GM19438 (cell line): ENCODE measurements at regions not wholly inside any gene's neighbourhood (a gene's known extent, or its start where the extent isn't known, plus 50 kb on each side); places are given as distances from the start of the nearest gene placed in this dataset.
"Not testable (repeated sequence)": the region's sequence is repeated elsewhere in the genome, so short reads cannot be mapped to it uniquely, and the experiment has no call there.

Source experiments
- ATAC-seq: cut with Tn5 transposase; IDR thresholded peaks from one replicate; pipeline ENCODE4 v1.9.1; 2021; ENCODE audit warnings: low read depth; ENCODE audit not compliant: unreplicated experiment

- ATAC-seq = no peak
Measured at GRCh38 chrX:46235778-46236177, 309.4 kb downstream of the ZNF674 start.

- no peak for ATAC-seq
Measured at GRCh38 chrX:46234775-46235174, 310.4 kb downstream of the ZNF674 start.

- no peak for ATAC-seq
Measured at GRCh38 chrX:46228389-46228788, 316.8 kb downstream of the ZNF674 start.

- ATAC-seq = no peak
Measured at GRCh38 chrX:46226422-46226821, 318.8 kb downstream of the ZNF674 start.

- ATAC-seq = not testable (repeated sequence)
Measured at GRCh38 chrX:46223499-46223898, 321.7 kb downstream of the ZNF674 start.

- no peak for ATAC-seq
Measured at GRCh38 chrX:46220822-46221221, 324.4 kb downstream of the ZNF674 start.

- ATAC-seq = no peak
Measured at GRCh38 chrX:46218373-46218772, 326.8 kb downstream of the ZNF674 start.

- ATAC-seq = no peak
Measured at GRCh38 chrX:46216406-46216805, 328.8 kb downstream of the ZNF674 start.

GRCh38 chrX:46211079-46211478, 334.1 kb downstream of the ZNF674 start:
- no peak for ATAC-seq

GRCh38 chrX:46209768-46210167, 335.5 kb downstream of the ZNF674 start:
- ATAC-seq = no peak

GRCh38 chrX:46209037-46209436, 336.2 kb downstream of the ZNF674 start:
- ATAC-seq = no peak

- ATAC-seq = peak; percentile 55
Measured at GRCh38 chrX:46208225-46208854, 336.9 kb downstream of the ZNF674 start.

- ATAC-seq = no peak
Measured at GRCh38 chrX:46204721-46205422, 340.3 kb downstream of the ZNF674 start.

GRCh38 chrX:46202733-46203514, 342.3 kb downstream of the ZNF674 start:
- no peak for ATAC-seq

GRCh38 chrX:46200413-46200812, 344.8 kb downstream of the ZNF674 start:
- ATAC-seq = no peak

- no peak for ATAC-seq
Measured at GRCh38 chrX:46198858-46199257, 346.4 kb downstream of the ZNF674 start.

- not testable (repeated sequence) for ATAC-seq
Measured at GRCh38 chrX:46186811-46187106, 358.5 kb downstream of the ZNF674 start.

- ATAC-seq = no peak
Measured at GRCh38 chrX:46185923-46186810, 359.1 kb downstream of the ZNF674 start.

- no peak for ATAC-seq
Measured at GRCh38 chrX:46184749-46185148, 360.5 kb downstream of the ZNF674 start.

- ATAC-seq = peak; percentile 90
Measured at GRCh38 chrX:46180258-46180687, 364.9 kb downstream of the ZNF674 start.

- ATAC-seq = no peak
Measured at GRCh38 chrX:46179748-46180147, 365.5 kb downstream of the ZNF674 start.
